T-helper 17 cell (primary cell): ENCODE measurements at regions not wholly inside any gene's neighbourhood (a gene's known extent, or its start where the extent isn't known, plus 50 kb on each side); places are given as distances from the start of the nearest gene placed in this dataset.
"Not testable (repeated sequence)": the region's sequence is repeated elsewhere in the genome, so short reads cannot be mapped to it uniquely, and the experiment has no call there.

Experiments used
- ATAC-seq: fragments of 150-1000 bp; cut with Tn5 transposase; 2 replicates; pipeline ENCODE4 v1.10.0; 2021; ENCODE audit warnings: mild to moderate bottlenecking, moderate library complexity
- DNase-seq, 3 donors: peaks; one replicate each; pipeline versions ENCODE4 v3.0.0 to v3.0.0-alpha.2; 2020 to 2021
- H3K9me3 ChIP-seq: one replicate; pipeline ENCODE4 v1.7.0; 2013; ENCODE audit warnings: low read length, mild to moderate bottlenecking; ENCODE audit not compliant: control insufficient read depth, poor library complexity, severe bottlenecking
- H3K27ac Mint-ChIP-seq: one replicate; pipeline ENCODE4 v1.8.0; 2022; ENCODE audit warnings: mild to moderate bottlenecking, moderate library complexity, mixed read lengths
- H3K27me3 Mint-ChIP-seq: one replicate; pipeline ENCODE4 v1.8.0; 2022; ENCODE audit warnings: mixed read lengths
- H3K36me3 Mint-ChIP-seq: one replicate; pipeline ENCODE4 v1.8.0; 2022; ENCODE audit warnings: low read depth, mixed read lengths
- H3K4me1 Mint-ChIP-seq: one replicate; pipeline ENCODE4 v1.8.0; 2022; ENCODE audit warnings: mild to moderate bottlenecking, mixed read lengths
- H3K4me3 Mint-ChIP-seq: one replicate; pipeline ENCODE4 v1.8.0; 2022; ENCODE audit warnings: mild to moderate bottlenecking, moderate library complexity, mixed read lengths

GRCh38 chr10:64115908-64116643 is 594.9 kb downstream of the REEP3 start:
- Mint-ChIP-seq H3K4me1 (peaks cover 7% of the 10 kb centered on the region), H3K4me3 (no peak overlapping the region), H3K27ac (no peak overlapping the region), H3K27me3 (no peaks in the 10 kb centered on the region), H3K36me3 (no peaks in the 10 kb centered on the region)
- no peaks in the 10 kb centered on the region for H3K9me3 ChIP-seq
- ATAC-seq (no peak), DNase-seq (no peak)

DNA sequence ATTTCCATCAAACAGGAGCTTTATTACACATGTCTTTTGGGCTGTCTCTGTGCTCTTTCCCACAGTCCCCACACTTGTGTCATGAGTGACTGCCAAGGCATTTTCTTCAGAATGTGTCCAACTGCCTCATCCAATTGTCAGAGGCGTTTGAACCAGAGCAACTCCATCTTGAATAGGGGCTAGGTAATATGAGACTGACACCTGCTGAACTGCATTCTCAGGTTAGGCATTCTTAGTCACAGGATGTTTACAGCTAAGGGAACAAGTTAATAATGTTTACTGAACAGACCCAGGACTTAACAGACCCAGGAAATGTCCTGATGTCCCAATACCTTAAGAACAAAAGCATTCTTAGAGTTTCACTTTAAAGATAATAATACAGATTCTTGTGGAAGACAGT is 595.5 kb downstream of the REEP3 start:
- Mint-ChIP-seq H3K4me3 (no peak overlapping the region), H3K4me1 (peaks cover 7% of the 10 kb centered on the region), H3K27me3 (no peaks in the 10 kb centered on the region), H3K27ac (no peak overlapping the region), H3K36me3 (no peaks in the 10 kb centered on the region)
- H3K9me3 ChIP-seq = no peaks in the 10 kb centered on the region
- DNase-seq (no peak), ATAC-seq (no peak)

DNA sequence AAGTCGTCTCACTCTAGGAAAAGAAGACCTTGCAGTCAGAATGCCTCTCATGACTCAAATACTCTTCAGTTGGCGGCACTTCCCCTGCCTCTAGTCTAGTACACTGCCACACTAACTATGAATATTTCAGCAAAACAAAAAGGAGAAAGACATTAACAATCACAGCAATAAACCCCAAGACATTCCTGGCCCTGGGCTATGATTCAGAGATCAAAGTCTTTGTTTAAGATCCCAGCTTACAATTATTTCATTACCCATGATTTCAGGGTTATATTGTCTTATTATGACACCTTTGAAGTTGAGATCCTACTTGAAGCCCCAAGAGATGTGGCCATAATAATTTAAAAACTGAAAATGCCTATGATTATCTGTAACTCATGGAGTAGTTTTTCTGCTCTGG is 597.5 kb downstream of the REEP3 start:
- H3K4me3 Mint-ChIP-seq = no peak overlapping the region
- peaks cover 2% of the 10 kb centered on the region for H3K4me1 Mint-ChIP-seq
- ATAC-seq (no peak), DNase-seq (no peak)
- H3K27me3 Mint-ChIP-seq = no peaks in the 10 kb centered on the region
- H3K27ac Mint-ChIP-seq = no peak overlapping the region
- no peaks in the 10 kb centered on the region for H3K36me3 Mint-ChIP-seq
- no peaks in the 10 kb centered on the region for H3K9me3 ChIP-seq

GRCh38 chr10:64120301-64120980 is 599.2 kb downstream of the REEP3 start:
- H3K9me3 ChIP-seq = not testable (repeated sequence)

GRCh38 chr10:64130152-64130551 is 609.0 kb downstream of the REEP3 start:
- Mint-ChIP-seq H3K4me3 (no peak overlapping the region), H3K36me3 (no peaks in the 10 kb centered on the region), H3K4me1 (no peaks in the 10 kb centered on the region), H3K27me3 (peaks cover 11% of the 10 kb centered on the region), H3K27ac (no peak overlapping the region)
- ATAC-seq (no peak), DNase-seq (no peak)
- H3K9me3 ChIP-seq = no peaks in the 10 kb centered on the region

More at GRCh38 chr10:64120301-64120980, 599.2 kb downstream of the REEP3 start:
- H3K4me3 Mint-ChIP-seq, H3K27me3 Mint-ChIP-seq, H3K36me3 Mint-ChIP-seq, DNase-seq, H3K4me1 Mint-ChIP-seq, H3K27ac Mint-ChIP-seq, ATAC-seq: not testable (repeated sequence)

GRCh38 chr10:64134676-64135075 is 613.5 kb downstream of the REEP3 start:
- DNase-seq (no peak), ATAC-seq (no peak)
- peaks cover 28% of the 10 kb centered on the region for H3K27me3 Mint-ChIP-seq
- no peaks in the 10 kb centered on the region for H3K4me1 Mint-ChIP-seq
- H3K9me3 ChIP-seq = no peaks in the 10 kb centered on the region
- H3K27ac Mint-ChIP-seq = no peak overlapping the region
- no peak overlapping the region for H3K4me3 Mint-ChIP-seq
- no peaks in the 10 kb centered on the region for H3K36me3 Mint-ChIP-seq

DNA sequence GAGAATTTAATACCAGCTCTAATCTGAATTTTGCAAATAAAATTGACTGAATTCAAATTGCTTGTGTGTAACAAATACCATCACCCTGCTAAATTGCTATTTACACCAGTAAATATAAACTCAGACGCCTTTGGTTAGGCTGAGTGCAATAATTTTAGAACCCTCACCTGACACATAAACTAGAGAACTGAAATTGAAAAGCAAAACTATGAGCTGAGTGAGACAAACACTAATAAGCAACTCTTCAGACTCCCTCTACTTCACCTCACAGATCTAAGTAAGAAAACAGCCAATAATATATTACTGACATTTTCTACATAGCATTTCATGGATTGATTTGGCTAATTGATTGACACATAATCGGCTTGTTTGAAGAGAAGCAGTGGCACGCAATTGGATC is 621.2 kb downstream of the REEP3 start:
- Mint-ChIP-seq H3K4me3 (no peak overlapping the region), H3K36me3 (no peaks in the 10 kb centered on the region), H3K27ac (no peak overlapping the region), H3K4me1 (no peaks in the 10 kb centered on the region), H3K27me3 (no peaks in the 10 kb centered on the region)
- no peaks in the 10 kb centered on the region for H3K9me3 ChIP-seq
- ATAC-seq = no peak
- no peak for DNase-seq

- Mint-ChIP-seq H3K27me3 (peaks cover 8% of the 10 kb centered on the region), H3K36me3 (no peaks in the 10 kb centered on the region), H3K4me1 (no peaks in the 10 kb centered on the region), H3K4me3 (no peak overlapping the region), H3K27ac (no peak overlapping the region)
- DNase-seq = no peak
- no peaks in the 10 kb centered on the region for H3K9me3 ChIP-seq
- no peak for ATAC-seq
Observed at GRCh38 chr10:64148607-64149006, 627.4 kb downstream of the REEP3 start.

GRCh38 chr10:64156166-64156565 is 635.0 kb downstream of the REEP3 start:
- DNase-seq (no peak), ATAC-seq (no peak)
- no peaks in the 10 kb centered on the region for H3K4me1 Mint-ChIP-seq
- H3K36me3 Mint-ChIP-seq = no peaks in the 10 kb centered on the region
- H3K9me3 ChIP-seq = no peaks in the 10 kb centered on the region
- no peaks in the 10 kb centered on the region for H3K27me3 Mint-ChIP-seq
- no peak overlapping the region for H3K27ac Mint-ChIP-seq
- H3K4me3 Mint-ChIP-seq = no peak overlapping the region

- Mint-ChIP-seq H3K27ac (no peak overlapping the region), H3K27me3 (no peaks in the 10 kb centered on the region), H3K4me1 (no peaks in the 10 kb centered on the region), H3K4me3 (no peak overlapping the region), H3K36me3 (no peaks in the 10 kb centered on the region)
- ATAC-seq (no peak), DNase-seq (no peak)
- no peaks in the 10 kb centered on the region for H3K9me3 ChIP-seq
Observed at GRCh38 chr10:64158551-64158950, 637.4 kb downstream of the REEP3 start.

DNA sequence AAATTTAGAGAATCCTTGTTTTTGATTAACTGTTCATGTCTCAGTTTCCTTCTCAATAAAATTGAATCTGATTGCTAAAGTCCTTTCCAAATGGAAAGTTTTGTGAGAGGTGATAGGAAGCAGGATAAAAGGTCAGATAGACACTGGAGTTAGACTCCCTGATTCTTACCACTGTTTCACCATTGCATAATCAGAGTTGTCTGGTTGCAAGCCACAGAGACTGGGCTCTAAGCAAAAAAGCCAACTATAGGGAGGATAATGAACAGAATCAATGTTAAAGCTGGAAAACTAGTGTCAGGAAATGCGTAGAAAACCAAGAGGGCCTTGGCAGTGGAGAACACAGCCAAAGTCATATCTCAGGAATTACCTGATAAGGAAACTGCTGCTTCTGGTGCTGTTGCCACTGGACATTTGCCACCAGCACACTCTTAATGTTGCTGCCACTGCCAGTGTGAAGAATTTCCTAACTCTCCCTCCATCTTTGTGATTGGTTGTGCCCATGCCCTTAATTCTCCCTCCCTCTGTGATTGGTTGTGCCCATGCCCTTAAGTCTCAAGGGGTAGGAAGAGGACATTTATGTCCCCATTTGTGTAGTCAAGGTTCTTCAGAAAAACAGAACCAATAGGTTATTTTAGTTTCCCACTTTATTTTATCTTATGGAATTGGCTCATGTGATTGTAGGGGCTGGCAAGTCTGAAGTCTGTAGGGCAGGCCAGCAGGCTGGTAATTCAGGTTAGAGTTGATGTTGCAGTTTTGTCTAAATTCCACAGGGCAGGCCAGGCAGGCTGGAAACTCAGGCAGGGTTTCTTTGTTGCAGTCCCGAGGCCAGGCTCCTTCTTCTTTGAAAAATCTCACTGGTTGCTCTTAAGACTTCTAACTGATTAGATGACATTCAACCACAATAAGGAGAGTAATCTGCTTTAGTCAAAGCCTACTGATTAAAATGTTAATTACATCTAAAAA is 639.0 kb downstream of the REEP3 start:
- H3K27ac Mint-ChIP-seq = no peak overlapping the region
- ATAC-seq = no peak

DNA sequence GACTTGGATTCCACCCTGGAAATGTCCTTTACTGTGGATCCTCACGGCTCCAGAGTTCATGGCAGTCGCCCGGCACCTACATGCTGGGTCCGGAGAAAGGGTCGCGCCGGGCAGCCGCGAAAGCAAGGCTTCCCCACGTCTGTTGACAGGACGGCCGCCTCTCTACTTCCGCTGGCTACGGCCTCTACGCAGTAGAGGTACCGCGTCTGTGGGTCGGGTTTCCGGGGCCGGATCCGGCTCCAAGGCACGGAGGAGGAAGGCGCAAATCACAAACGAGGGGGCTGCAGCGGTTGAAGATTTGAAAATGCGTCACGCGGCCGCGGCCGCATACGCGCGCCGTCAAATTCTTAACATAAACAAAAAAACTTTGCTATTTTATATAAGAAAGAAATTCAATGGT is 649.6 kb downstream of the REEP3 start:
- no peaks in the 10 kb centered on the region for H3K27me3 Mint-ChIP-seq
- H3K9me3 ChIP-seq = no peaks in the 10 kb centered on the region
- no peak overlapping the region for H3K27ac Mint-ChIP-seq
- no peaks in the 10 kb centered on the region for H3K4me1 Mint-ChIP-seq
- H3K36me3 Mint-ChIP-seq = no peaks in the 10 kb centered on the region
- H3K4me3 Mint-ChIP-seq = no peak overlapping the region
- ATAC-seq (no peak), DNase-seq (no peak)

More for the DNA sequence above, 639.0 kb downstream of the REEP3 start:
- H3K36me3 Mint-ChIP-seq = no peaks in the 10 kb centered on the region
- DNase-seq = no peak
- H3K4me1 Mint-ChIP-seq = no peaks in the 10 kb centered on the region
- H3K9me3 ChIP-seq = no peaks in the 10 kb centered on the region
- no peak overlapping the region for H3K4me3 Mint-ChIP-seq
- H3K27me3 Mint-ChIP-seq = no peaks in the 10 kb centered on the region

- H3K4me1 Mint-ChIP-seq = no peaks in the 10 kb centered on the region
- DNase-seq (no peak), ATAC-seq (no peak)
- H3K9me3 ChIP-seq = no peaks in the 10 kb centered on the region
- no peak overlapping the region for H3K4me3 Mint-ChIP-seq
- no peaks in the 10 kb centered on the region for H3K27me3 Mint-ChIP-seq
- no peaks in the 10 kb centered on the region for H3K36me3 Mint-ChIP-seq
- no peak overlapping the region for H3K27ac Mint-ChIP-seq
Observed at GRCh38 chr10:64173826-64174225, 652.6 kb downstream of the REEP3 start.
